GM12892 (cell line): ENCODE measurements at regions not wholly inside any gene's neighbourhood (a gene's known extent, or its start where the extent isn't known, plus 50 kb on each side); places are given as distances from the start of the nearest gene placed in this dataset.

Source experiments
- POLR2A ChIP-seq: IDR thresholded peaks from 2 replicates; pipeline ENCODE4 v1.6.1; 2011; ENCODE audit warnings: low read depth, low read length, control low read depth
- TAF1 ChIP-seq: IDR thresholded peaks from 2 replicates; pipeline ENCODE4 v1.6.1; 2011; ENCODE audit warnings: low read depth, mild to moderate bottlenecking, control low read depth, low read length, borderline replicate concordance

GRCh38 chr18:29979881-29980280 is 1062.7 kb downstream of the DSC3 start:
- TF ChIP-seq TAF1 (no peak), POLR2A (no peak)
